SKM-1 (cell line): ENCODE measurements at regions not wholly inside any gene's neighbourhood (a gene's known extent, or its start where the extent isn't known, plus 50 kb on each side); places are given as distances from the start of the nearest gene placed in this dataset.
"Not testable (repeated sequence)": the region's sequence is repeated elsewhere in the genome, so short reads cannot be mapped to it uniquely, and the experiment has no call there.

Experiments
- DNase-seq: peaks from one replicate; lab custom pipeline; 2025; ENCODE audit not compliant: unreplicated experiment; lab: John Stamatoyannopoulos, UW

DNA sequence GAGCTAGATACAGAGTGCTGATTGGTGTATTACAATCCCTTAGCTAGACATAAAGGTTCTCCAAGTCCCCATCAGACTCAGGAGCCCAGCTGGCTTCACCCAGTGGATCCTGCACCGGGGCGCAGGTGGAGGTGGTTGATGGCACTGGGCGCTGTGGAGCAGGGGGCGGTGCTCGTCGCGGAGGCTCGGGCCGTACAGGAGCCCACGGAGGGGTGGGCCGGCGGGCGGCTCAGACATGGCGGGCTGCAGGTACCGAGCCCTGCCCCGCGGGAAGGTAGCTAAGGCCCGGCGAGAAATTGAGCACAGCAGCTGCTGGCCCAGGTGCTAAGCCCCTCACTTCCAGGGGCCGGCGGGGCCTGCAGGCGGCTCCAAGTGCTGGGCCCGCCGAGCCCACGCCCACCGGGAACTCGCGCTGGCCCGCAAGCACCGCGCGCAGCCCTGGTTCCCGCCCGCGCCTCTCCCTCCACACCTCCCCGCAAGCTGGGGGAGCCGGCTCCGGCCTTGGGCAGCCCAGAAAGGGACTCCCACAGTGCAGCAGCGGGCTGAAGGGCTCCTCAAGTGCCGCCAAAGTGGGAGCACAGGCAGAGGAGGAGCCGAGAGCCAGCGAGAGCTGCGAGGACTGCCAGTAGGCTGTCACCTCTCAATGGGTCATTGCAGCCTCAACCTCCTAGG lies 96.4 kb upstream of the MYO10 start:
- not testable (repeated sequence) for DNase-seq

DNA sequence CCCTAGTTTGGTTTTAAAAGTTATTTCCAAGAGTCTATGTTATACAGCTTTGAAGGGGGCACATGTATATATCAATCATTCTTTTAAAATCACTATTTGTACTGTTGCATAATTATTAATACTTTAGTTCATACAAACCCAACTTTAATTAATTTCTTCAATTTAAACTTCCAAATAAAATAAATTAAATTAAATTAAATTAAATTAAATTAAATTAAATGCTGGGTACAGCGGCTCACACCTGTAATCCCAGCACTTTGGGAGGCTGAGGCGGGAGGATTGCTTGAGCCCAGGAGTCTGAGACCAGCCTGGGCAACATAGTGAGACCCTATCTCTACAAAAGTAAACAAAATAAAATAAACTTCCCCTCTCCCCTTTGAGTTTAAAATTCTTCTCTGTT lies 98.9 kb upstream of the MYO10 start:
- not testable (repeated sequence) for DNase-seq

DNA sequence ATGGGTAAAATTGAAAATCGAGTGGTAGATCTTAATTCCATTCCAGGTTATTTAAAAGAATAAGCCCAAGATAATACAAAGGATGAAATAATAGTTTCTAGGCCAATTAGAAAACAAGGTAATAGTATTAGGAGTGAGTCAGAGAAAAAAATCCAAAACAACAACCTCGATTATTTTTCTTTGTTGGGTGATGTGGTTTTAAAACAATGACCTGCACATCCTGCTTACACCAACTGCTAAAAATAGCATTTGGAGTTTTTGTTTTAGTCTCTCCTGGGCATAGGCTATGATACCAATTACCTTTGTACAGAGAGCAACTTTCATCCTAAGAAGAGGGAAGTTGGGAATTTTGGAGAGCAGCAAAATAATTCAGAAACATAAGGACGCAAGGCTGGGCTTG lies 101.7 kb upstream of the MYO10 start:
- no peak for DNase-seq

DNA sequence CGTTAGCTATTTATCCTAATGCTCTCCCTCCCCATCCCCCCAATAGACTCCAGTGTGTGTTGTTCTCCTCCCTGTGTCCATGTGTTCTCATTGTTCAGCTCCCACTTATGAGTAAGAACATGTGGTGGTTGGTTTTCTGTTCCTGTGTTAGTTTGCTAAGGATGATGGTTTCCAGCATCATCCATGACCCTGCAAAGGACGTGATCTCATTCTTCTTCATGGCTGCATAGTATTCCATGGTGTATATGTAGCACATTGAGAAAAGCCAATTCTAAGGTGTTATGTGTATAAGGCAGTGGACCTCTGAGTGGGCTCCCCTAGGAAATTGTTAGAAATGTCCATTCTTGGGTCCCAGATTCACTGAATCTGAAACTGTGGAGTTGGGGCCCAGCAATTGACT lies 103.1 kb upstream of the MYO10 start:
- DNase-seq: no peak

DNA sequence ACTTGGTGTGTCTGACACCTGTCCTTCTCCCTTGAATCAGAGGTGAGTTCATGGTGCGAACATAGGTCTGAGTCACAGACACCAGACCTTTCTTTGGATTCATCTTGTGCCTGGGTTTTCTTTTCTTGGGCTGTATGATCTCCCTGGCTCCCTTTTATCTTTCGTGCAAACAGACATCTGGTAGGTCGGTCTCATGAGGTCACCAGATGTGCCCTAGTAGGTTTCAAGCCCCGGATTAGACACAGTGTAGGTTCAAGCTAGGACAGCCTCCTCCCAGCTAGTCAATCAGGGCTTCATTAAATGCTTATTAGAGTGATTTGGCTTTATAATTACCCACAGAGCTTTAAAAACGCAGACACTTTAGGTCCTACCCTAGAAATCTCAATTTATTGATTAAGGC lies 106.0 kb upstream of the MYO10 start:
- no peak for DNase-seq

DNA sequence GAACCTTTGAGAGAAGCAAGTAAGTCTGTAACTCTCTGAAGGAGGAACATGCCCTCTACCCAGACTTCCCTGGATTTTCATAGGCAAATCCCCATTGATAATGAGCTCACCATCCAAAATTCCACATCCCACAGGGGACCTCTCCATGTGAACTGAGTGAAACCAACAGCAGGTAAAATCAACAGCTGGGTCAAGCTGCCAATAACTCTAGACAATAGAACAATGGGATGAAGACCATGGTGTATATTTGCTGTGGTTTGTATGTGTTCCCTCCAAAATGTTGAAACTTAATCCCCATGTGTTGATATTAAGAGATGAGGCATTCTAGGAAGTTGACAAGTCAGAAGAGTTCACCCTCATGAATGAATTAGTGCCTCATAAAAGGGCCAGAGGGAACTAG lies 110.2 kb upstream of the MYO10 start:
- no peak for DNase-seq

DNA sequence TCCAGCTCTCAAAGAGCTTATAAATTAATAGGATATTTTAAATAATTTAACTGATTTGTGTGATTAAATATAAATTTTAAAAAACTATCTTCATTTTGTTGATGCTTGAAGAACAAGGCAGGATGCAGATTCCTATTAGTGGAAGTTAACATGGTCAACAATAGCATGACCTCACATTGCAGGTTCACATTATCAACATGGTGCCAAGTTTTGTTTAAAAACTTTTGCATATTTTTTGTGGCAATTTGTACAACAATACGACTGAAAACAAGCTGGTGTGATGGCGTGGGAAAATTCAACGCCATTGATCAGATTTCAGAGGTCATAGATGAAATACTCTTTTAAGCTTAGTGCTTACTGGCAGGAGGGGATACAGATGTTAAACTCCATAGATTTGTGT lies 114.1 kb upstream of the MYO10 start:
- no peak for DNase-seq

DNA sequence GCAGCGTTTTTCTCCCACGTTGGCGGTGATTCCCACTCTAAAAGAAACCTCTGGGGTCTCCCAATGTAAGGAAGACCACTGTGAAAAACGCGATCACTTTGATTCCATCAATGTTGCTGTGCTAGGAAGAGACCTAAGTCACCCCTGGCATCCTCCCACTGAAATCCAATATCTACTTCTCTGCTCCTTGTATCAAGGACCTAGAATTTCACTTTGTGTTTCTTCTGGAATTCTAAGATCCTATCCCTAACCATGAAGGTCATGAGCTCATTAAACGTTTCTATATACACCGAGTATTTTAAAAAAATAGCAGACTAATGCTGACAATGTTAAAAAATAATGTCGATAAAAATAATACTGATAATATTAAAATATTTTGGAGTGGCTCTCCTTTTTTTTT lies 118.8 kb upstream of the MYO10 start:
- no peak for DNase-seq

DNA sequence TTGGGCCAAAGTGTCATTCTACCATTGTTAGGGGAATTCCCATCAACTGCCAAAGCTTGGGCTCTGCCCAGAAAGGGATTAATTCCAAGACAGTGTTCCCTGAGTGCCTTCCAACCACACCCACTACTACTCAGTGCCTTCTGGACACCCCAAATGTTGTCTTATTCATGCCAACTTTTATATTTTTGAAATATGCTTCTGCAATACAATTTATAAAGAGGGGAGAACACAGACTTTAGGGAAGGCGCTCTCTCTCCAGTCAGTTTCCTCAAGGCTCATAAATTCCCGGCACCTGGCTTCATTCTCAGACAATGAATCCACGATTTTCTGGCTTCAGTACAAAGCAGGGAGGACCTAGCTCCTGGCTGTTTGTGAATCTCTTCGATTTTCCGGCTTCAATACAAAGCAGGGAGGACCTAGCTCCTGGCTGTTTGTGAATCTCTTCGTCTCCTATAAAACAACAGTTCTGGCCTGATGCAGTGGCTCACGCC lies 120.1 kb upstream of the MYO10 start:
- DNase-seq: no peak

DNA sequence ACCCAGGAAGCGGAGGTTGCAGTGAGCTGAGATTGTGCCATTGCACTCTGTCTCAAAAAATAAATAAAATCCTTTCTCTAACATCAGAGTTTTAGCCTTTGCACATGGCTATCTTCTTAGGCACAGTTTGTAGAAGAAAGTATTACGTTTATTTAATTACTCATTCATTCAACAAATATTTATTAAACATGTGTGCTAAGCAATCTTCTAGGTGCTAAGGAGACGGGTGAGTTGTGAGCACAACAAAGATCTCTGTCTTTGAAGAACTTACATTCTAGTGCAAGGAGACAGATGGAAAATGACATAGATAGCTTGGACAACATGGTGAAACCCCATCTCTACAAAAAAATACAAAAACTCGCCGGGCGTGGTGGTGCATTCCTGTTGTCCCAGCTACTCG lies 122.3 kb upstream of the MYO10 start:
- no peak for DNase-seq

DNA sequence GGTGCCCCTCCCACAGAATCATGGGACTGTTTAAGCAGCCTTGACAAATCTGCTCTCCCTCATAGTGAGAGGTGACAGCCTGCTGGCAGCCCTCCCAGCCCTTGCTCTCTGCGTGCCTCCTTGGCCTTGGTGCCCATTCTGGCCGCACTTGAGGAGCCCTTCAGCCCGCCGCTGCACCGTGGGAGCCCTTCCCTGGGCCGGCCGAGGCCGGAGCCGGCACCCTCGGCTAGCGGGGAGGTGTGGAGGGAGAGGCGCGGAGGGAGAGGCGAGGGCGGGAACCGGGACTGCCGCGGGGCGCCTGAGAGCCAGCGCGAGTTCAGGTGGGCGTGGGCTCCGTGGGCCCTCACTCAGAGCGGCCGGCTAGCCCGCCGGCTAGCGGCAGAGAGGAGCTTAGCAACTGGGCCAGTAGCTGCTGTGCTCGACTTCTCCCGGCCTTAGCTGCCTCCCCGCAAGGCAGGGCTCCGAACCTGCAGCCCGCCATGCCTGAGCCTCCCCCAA lies 125.9 kb upstream of the MYO10 start:
- no peak for DNase-seq

DNA sequence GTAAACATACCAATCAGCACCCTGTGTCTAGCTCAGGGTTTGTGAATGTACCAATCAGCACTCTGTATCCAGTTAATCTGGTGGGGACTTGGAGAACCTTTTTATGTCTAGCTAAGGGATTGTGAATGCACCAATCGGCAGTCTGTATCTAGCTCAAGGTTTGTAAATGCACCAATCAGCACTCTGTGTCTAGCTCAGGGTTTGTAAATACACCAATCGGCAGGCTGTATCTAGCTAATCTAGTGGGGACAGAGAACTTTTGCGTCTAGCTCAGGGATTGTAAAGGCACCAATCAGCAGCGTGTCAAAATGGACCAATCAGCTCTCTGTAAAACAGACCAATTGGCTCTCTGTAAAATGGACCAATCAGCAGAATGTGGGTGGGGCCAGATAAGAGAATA lies 126.7 kb upstream of the MYO10 start:
- DNase-seq: not testable (repeated sequence)

DNA sequence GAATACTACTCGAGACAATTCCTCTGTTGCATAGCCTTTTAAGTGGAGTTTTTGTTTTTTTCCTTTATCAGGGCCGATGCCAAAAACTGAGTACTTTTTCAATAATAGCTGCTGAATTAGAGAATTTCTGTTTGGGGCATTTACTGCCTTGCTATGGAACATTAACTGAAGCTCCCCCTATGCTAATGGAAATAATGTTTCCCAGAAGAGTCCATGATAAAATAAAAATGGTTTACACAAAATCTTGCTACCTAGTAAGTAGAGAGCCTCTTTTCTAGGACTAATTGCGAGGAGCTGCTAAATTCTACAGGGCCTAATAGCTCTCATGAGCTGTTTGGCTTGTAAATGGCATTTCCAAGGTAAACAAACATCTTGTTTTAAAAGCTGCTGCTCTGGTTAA lies 128.2 kb upstream of the MYO10 start:
- DNase-seq: no peak

DNA sequence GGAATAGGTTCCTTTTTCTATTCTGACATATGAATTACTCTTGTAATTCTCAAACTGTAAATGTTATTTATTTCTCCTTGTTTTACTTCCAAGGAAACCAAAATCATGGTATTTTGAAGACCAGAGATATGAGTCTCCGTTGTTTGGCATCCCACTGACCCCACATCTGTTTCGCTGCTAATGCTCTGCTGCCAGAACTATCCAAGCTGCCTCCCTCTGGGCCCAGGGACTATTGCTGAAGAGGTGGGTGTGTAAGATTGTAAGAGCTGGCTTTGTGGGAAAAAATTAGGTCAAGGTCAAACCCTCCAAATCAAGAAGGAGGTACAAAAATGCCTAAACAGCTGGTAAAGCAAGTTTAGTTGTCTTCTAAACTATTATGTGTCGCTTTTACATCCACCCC lies 129.4 kb upstream of the MYO10 start:
- no peak for DNase-seq

DNA sequence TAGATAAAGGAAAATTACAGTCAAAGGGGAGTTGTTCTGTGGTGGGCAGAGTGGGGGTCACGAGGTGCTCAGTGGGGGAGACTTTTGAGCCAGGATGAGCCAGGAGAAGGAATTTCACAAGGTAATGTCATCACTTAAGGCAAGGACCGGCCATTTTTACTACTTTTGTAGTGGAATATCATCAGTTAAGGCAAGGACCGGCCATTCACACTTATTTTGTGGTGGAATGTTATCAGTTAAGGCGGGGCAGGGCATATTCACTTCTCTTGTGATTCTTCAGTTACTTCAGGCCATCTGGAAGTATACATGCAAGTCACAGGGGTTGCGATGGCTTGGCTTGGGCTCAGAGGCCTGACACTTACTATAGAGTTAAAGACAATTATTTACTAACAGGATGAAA lies 129.9 kb upstream of the MYO10 start:
- not testable (repeated sequence) for DNase-seq

DNA sequence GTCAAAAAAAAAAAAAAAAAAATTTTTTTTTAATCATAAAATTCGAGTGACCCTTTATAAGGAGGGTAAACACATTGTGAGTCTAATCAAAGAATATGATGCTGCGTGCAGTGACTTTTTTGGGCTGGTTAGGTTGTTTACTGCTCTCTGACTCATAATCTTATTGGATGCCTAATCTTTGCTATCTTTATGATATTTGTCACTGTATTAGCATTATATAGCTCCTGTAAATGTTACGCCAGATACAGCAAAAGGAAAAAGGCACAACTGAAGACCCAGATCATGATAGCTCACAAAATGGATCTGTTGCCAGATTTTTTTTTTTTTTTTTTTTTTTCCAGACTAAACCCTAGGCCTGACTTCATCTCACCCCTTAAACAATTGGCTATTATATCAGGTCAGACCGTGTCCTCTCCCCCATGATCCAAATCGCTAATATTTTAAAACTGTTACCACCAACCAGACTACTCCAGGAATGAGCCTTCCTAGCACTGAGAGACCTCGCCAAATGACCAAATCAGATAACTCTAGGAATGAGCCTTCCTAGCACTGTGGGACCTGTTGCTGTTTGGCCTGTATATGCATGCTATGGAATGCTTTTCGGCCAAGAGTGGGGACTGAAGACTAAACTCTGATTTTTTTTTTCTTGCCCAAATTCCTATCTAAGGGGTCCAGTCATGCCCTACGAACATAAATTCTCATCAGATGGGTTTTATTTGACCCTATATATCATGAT lies 131.7 kb upstream of the MYO10 start:
- no peak for DNase-seq

DNA sequence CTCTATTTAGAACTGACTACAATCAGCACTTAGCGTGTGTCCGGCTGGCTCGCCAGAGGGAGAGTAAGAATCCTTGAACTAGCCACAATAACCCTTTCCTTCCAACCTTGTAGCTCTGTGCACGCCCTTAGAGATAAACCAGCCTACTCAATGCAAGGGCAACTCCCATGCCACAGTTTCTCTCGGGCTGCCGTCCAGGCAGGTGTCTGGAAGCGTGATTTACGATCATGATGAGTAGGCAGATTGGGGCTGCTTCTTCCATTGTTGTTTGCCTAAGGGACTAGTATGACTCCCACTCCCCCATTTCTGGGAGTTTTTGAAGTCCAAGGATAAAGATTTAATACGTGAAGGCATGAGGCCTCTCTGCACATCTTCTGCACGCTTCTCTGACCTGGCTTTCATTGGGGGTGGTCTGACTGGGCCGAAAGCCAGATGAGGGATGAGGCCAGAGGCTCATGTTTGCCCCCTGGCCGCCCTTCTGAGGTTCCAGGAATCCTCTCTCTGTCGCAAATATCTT lies 134.0 kb upstream of the MYO10 start:
- no peak for DNase-seq

DNA sequence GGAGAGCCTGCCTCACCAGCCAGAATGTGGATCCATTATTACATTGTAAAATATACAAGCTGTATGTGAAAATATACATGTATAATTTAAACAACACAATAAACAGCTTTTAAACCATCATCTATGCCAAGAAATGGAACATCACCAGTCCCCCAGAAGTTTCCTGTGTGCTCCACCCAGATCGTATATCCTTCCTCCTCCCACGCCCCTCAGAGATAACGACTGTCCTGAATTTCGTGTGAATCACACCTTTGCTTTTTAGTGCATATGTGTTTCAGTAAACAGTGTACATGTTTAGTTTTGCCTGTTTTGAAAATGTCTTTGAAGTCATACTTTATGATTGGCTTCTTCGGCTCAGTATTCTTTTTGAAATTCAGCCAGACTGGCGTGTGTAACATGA lies 134.6 kb upstream of the MYO10 start:
- DNase-seq: no peak

DNA sequence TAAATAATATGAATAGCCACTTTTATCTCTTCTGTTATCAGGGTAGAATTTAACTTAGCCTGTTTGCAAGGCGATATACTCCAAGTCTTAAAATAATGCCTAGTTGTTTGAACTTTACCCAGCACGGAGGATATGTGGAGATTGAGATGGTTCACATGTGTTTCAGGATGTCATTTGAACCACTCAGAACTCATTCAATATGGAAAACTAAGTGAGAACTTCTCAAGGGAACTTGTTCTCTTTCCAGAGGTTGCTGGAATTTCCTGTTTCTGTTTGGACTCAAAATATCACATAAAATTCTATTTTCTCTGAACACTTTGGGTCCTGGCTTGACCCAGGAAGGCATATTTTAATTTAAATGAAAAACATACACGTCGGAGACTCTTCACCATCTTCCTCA lies 139.1 kb upstream of the MYO10 start:
- DNase-seq: no peak

DNA sequence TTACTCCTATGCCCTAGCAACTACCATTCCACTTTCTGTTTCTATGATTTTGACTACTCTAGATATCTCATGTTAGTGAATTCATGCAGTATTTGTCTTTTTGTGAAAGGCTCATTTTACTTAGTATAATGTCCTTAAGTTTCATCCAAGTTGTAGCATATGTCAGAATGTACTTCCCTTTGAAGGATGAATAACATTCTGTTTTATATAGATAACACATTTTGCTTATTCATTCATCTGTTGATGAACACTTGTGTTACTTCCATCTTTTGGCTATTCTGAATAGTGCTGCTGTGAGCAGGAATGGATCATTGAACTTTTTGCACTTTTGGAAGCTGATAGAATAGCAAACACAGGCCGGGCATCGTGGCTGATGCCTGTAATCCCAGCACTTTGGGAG lies 140.2 kb upstream of the MYO10 start:
- no peak for DNase-seq

DNA sequence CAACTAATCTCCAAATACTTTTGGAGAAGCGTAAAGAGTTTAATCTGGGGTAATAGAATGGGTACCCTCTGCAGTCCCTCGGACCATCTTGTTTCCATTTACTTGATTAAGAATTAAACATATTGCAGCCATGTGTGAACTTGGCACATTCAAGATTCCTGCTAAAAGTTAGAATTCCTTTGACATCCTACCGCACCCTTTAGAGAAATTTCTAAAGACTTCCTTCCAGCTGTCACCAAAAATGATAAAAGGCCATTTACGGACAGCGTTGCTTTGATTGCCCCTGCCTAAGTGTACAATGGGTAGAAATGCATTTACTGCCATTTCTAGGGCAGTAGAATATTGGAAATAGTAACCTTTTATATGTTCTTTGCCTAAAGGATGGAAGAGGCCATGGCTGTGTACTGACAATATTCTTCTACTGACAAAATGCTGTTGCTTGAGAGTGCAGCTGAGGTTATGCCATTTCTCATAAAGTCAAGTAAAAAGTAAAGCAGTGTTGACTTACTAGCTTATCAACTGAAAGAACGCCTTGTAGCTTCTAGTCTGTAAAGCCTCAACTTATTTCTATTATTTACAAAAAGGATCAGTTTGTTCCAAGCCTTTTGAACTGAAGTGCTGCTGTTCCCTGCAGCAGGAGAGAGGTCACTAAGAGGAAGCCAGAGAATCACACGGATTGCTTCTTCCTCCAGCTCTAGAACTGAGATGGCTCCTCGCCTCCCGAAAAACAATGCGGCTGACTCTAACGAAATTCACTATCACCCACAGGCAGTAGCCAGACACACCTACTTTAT lies 139.8 kb upstream of the BASP1 start:
- DNase-seq: no peak

DNA sequence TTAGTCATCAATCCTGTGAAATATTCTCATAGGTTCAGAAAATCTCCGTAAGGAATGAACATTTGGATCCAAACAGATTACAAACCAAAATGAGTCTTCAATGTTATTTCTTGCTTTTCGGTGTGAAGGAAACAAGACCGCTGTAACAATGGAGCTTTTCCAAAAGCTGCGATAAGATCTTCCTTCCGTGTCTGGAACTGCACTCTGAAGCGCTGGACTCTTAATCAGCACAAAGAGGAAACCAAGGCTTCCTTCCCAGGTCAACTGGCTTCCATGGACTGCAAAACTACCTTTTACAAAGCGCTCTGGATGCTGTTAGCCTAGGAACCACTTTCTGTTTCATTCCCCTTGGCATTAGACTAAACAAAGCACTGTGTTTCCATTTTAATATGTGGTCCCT lies 137.9 kb upstream of the BASP1 start:
- DNase-seq: no peak
